ENCODE measurements at regions not wholly inside any gene's neighbourhood (a gene's known extent, or its start where the extent isn't known, plus 50 kb on each side); places are given as distances from the start of the nearest gene placed in this dataset.

DNA sequence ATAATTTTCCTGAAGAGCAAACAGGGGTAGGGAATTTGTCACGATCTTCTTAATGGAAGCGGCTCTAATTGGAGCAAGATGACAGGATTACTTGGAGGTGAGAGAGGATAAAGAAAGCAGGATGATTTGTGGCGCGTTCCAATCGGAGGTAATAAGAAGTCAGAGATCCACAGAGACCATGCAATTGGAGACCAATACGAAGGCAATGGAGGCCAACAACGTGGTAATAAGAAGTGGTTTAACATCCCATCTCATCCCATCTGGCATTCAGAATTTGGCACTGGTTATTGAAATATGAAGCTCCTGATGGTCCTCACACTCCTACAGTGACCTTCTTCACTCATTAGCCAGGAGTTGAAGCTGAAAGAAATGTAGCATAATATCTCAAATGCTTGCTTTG, 130.6 kb downstream of the DLEU7 start:
- DNase-seq (no peak), ATAC-seq (no peak)
- Mint-ChIP-seq H3K36me3 (no peaks in the 10 kb centered on the region), H3K4me1 (peaks cover 33 to 38% of the 10 kb centered on the region in 2 donors), H3K27ac (no peak overlapping the region), H3K27me3 (ENCODE audit: low read depth in 2 of 2) (peaks cover 44 to 82% of the 10 kb centered on the region in 2 donors), H3K4me3 (peak overlapping the region; percentile 21), H3K9me3 (no peaks in the 10 kb centered on the region)
- H3K36me3 ChIP-seq (ENCODE audit: control insufficient read depth, insufficient read depth, low read length), result no peaks in the 10 kb centered on the region
- intact Hi-C loops (cut with micrococcal nuclease), result loop anchor here (1.0 to 10.0 kb wide), 2 partner anchors 37 to 202 kb away; no protein-coding TSS in a partner anchor
- peaks cover 20% of the 10 kb centered on the region for H3K4me1 ChIP-seq (ENCODE audit: control insufficient read depth, insufficient read depth, low read length)
- TF ChIP-seq, protein P1, sequence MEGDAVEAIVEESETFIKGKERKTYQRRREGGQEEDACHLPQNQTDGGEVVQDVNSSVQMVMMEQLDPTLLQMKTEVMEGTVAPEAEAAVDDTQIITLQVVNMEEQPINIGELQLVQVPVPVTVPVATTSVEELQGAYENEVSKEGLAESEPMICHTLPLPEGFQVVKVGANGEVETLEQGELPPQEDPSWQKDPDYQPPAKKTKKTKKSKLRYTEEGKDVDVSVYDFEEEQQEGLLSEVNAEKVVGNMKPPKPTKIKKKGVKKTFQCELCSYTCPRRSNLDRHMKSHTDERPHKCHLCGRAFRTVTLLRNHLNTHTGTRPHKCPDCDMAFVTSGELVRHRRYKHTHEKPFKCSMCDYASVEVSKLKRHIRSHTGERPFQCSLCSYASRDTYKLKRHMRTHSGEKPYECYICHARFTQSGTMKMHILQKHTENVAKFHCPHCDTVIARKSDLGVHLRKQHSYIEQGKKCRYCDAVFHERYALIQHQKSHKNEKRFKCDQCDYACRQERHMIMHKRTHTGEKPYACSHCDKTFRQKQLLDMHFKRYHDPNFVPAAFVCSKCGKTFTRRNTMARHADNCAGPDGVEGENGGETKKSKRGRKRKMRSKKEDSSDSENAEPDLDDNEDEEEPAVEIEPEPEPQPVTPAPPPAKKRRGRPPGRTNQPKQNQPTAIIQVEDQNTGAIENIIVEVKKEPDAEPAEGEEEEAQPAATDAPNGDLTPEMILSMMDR (IDR thresholded peaks at IDR 0.05), result no peak
- WGBS (ENCODE audit: insufficient coverage), result 97% methylated on average over 7 of the region's 7 CpGs
- H3K4me3 ChIP-seq (ENCODE audit: low read length), result no peak overlapping the region
- no peak overlapping the region for H3K27ac ChIP-seq (ENCODE audit: low read length)
- H3K27me3 ChIP-seq (ENCODE audit: control insufficient read depth, insufficient read depth, low read length), result peaks cover 5% of the 10 kb centered on the region
- no peaks in the 10 kb centered on the region for H3K9me3 ChIP-seq (ENCODE audit: control insufficient read depth, insufficient read depth, low read length)

DNA sequence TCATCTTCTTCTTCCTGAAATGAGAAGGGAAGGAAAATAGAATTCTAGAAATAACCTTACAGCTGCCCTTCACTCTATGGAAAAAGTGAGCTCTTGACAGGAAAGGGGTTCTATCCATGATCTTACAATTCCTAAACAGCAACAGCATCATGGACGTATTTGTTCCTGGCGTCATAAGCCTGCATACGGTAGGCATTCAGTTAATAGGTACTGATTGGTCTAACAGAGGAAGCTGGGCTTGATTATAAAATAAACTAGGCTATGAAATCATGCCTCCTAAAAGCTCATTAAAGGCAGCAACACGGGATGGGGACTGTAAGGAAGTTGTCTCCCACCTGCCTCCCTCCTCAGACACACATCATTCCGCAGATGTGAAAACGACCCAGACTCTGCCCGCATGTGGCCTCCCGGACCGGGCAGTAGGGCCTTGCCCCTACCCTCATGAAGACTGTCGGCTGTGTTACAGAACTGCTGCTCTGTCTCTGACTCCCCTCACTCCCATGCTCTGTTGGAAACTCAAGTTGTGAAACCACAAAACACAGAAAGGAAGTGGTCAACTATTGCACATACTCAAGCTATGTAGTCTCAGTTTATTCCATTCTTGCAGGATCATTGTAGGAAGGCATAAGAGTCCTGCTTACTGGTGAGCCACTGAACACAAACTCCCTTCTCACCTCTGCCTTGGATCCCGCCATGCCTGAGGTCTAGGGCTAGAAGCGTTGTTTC, 129.8 kb downstream of the DLEU7 start:
- 7% methylated on average over 10 of the region's 12 CpGs for WGBS (ENCODE audit: insufficient coverage)
- H3K27ac ChIP-seq (ENCODE audit: low read length), result peak overlapping the region; percentile 4
- no peaks in the 10 kb centered on the region for H3K9me3 ChIP-seq (ENCODE audit: control insufficient read depth, insufficient read depth, low read length)
- no peaks in the 10 kb centered on the region for H3K36me3 ChIP-seq (ENCODE audit: control insufficient read depth, insufficient read depth, low read length)
- no peaks in the 10 kb centered on the region for H3K36me3 Mint-ChIP-seq
- peaks cover 20% of the 10 kb centered on the region for H3K4me1 ChIP-seq (ENCODE audit: control insufficient read depth, insufficient read depth, low read length)
- peak overlapping the region; percentile 86 for H3K4me3 Mint-ChIP-seq
- peak overlapping the region; percentile 2 for H3K4me3 ChIP-seq (ENCODE audit: low read length)
- H3K27me3 Mint-ChIP-seq (ENCODE audit: low read depth in 2 of 2), result peaks cover 37 to 75% of the 10 kb centered on the region in 2 donors
- peaks cover 5% of the 10 kb centered on the region for H3K27me3 ChIP-seq (ENCODE audit: control insufficient read depth, insufficient read depth, low read length)
- H3K4me1 Mint-ChIP-seq, result peaks cover 33 to 38% of the 10 kb centered on the region in 2 donors
- ATAC-seq, result peak; percentile 94 to 99 (median 95)
- peak overlapping the region; percentile 1 to 79 for H3K27ac Mint-ChIP-seq
- TF ChIP-seq, protein P1 (IDR thresholded peaks at IDR 0.05), result no peak
- no peaks in the 10 kb centered on the region for H3K9me3 Mint-ChIP-seq
- intact Hi-C loops (cut with micrococcal nuclease), result loop anchor here (1.0 to 10.0 kb wide), 2 partner anchors 37 to 201 kb away; no protein-coding TSS in a partner anchor
- peak; percentile 32 to 63 for DNase-seq

DNA sequence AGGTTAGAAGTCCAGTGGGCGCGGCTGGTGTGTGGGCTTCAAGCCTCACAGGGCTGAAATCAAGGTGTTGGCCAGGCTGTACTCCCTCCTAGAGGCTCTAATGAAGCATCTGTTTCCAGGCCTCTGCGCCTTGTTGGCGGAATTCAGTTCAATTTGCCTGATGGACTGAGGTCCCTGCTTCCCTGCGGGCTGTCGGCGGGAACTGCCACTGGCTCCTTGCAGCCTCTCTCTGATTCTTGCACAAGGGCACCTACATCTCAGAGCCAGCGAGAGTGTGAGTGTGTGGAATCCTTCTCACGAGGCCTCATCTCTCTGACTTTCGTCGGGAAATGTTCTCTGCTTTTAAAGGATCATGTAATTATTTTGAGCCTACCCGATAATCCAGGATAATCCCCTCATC, 128.6 kb downstream of the DLEU7 start:
- TF ChIP-seq, protein P1 (IDR thresholded peaks at IDR 0.05), result no peak
- H3K27me3 Mint-ChIP-seq (ENCODE audit: low read depth in 2 of 2), result peaks cover 37 to 63% of the 10 kb centered on the region in 2 donors
- peaks cover 5% of the 10 kb centered on the region for H3K27me3 ChIP-seq (ENCODE audit: control insufficient read depth, insufficient read depth, low read length)
- peaks cover 20% of the 10 kb centered on the region for H3K4me1 ChIP-seq (ENCODE audit: control insufficient read depth, insufficient read depth, low read length)
- H3K36me3 ChIP-seq (ENCODE audit: control insufficient read depth, insufficient read depth, low read length), result no peaks in the 10 kb centered on the region
- no peaks in the 10 kb centered on the region for H3K9me3 ChIP-seq (ENCODE audit: control insufficient read depth, insufficient read depth, low read length)
- H3K4me3 Mint-ChIP-seq, result peak overlapping the region; percentile 21
- peaks cover 33 to 38% of the 10 kb centered on the region in 2 donors for H3K4me1 Mint-ChIP-seq
- ATAC-seq (no peak), DNase-seq (no peak)
- no peak overlapping the region for H3K27ac ChIP-seq (ENCODE audit: low read length)
- H3K4me3 ChIP-seq (ENCODE audit: low read length), result no peak overlapping the region
- no peaks in the 10 kb centered on the region for H3K36me3 Mint-ChIP-seq
- no peak overlapping the region for H3K27ac Mint-ChIP-seq
- 95% methylated on average over 12 of the region's 12 CpGs for WGBS (ENCODE audit: insufficient coverage)
- H3K9me3 Mint-ChIP-seq, result no peaks in the 10 kb centered on the region
- intact Hi-C loops (cut with micrococcal nuclease), result loop anchor here (10.0 kb wide), 1 partner anchor 200 kb away; no protein-coding TSS in a partner anchor
